DND-41 (cell line): ENCODE measurements at regions not wholly inside any gene's neighbourhood (a gene's known extent, or its start where the extent isn't known, plus 50 kb on each side); places are given as distances from the start of the nearest gene placed in this dataset.

ENCODE experiments used
- EZH2 ChIP-seq: IDR thresholded peaks from 3 replicates; pipeline ENCODE4 v1.6.1; 2012; ENCODE audit warnings: borderline replicate concordance, low read depth, mild to moderate bottlenecking, moderate library complexity, low read length, inconsistent platforms; ENCODE audit not compliant: severe bottlenecking
- TF ChIP-seq, protein P1 (sequence below): IDR thresholded peaks from 2 replicates; pipeline ENCODE4 v1.5.1; 2012; ENCODE audit warnings: borderline replicate concordance, low read length, moderate library complexity, mild to moderate bottlenecking; ENCODE audit not compliant: poor library complexity, severe bottlenecking; ENCODE audit errors: extremely low read depth

DNA sequence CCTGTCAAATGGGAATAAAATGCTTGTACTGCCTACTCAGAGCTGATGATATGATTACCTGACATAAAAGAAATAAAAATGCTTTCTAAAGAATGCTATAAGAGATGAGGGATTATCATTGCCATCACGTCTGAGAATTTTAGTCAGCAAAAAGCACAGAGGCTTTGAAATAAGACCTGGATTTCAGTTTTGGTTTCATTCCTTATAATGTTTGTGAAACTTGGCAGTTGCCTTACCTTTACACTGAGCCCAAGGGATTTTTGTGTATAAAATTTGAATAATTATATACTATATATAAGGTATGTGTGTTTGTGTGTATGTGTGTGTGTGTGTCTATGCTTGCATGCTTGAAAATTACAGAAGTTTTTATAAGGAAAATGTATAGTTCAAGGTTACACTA is 634.8 kb upstream of the BCHE start:
- TF ChIP-seq, protein P1, sequence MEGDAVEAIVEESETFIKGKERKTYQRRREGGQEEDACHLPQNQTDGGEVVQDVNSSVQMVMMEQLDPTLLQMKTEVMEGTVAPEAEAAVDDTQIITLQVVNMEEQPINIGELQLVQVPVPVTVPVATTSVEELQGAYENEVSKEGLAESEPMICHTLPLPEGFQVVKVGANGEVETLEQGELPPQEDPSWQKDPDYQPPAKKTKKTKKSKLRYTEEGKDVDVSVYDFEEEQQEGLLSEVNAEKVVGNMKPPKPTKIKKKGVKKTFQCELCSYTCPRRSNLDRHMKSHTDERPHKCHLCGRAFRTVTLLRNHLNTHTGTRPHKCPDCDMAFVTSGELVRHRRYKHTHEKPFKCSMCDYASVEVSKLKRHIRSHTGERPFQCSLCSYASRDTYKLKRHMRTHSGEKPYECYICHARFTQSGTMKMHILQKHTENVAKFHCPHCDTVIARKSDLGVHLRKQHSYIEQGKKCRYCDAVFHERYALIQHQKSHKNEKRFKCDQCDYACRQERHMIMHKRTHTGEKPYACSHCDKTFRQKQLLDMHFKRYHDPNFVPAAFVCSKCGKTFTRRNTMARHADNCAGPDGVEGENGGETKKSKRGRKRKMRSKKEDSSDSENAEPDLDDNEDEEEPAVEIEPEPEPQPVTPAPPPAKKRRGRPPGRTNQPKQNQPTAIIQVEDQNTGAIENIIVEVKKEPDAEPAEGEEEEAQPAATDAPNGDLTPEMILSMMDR, result no peak
- no peak for TF ChIP-seq EZH2
